DOHH2 (cell line): ENCODE measurements at regions not wholly inside any gene's neighbourhood (a gene's known extent, or its start where the extent isn't known, plus 50 kb on each side); places are given as distances from the start of the nearest gene placed in this dataset.

Experiments used
- H3F3A ChIP-seq: fragments of 200-600 bp; sonication (generic), shearing (Covaris generic); 2 replicates; pipeline ENCODE4 v1.6.0; 2016; ENCODE audit warnings: antibody characterized with exemption, mild to moderate bottlenecking; ENCODE audit not compliant: control insufficient read depth, insufficient read depth
- H3K27ac ChIP-seq: fragments of 200-600 bp; sonication (generic); 2 replicates; pipeline ENCODE4 v1.5.1; 2014; ENCODE audit warnings: low read depth, mild to moderate bottlenecking, low read length, moderate library complexity
- H3K27me3 ChIP-seq: fragments of 200-600 bp; sonication (generic); 2 replicates; pipeline ENCODE4 v1.6.1; 2014; ENCODE audit warnings: mild to moderate bottlenecking, low read length, mixed read lengths; ENCODE audit not compliant: control insufficient read depth
- H3K36me3 ChIP-seq: fragments of 200-600 bp; sonication (generic); 2 replicates; pipeline ENCODE4 v1.6.1; 2014; ENCODE audit warnings: mild to moderate bottlenecking, low read length, moderate library complexity, mixed read lengths; ENCODE audit not compliant: control insufficient read depth
- H3K4me1 ChIP-seq: fragments of 200-600 bp; sonication (generic); 2 replicates; pipeline ENCODE4 v1.6.1; 2014; ENCODE audit warnings: mild to moderate bottlenecking, low read length, mixed read lengths; ENCODE audit not compliant: control insufficient read depth
- H3K4me2 ChIP-seq: fragments of 200-600 bp; sonication (generic); 2 replicates; pipeline ENCODE4 v1.6.0; 2014; ENCODE audit warnings: mild to moderate bottlenecking, low read length, moderate library complexity
- H3K4me3 ChIP-seq: fragments of 200-600 bp; sonication (generic); 2 replicates; pipeline ENCODE4 v1.5.1; 2014; ENCODE audit warnings: mild to moderate bottlenecking, low read length, mixed read lengths
- H3K79me2 ChIP-seq: fragments of 200-600 bp; sonication (generic); 2 replicates; pipeline ENCODE4 v1.6.1; 2014; ENCODE audit warnings: mild to moderate bottlenecking, low read length, mixed read lengths; ENCODE audit not compliant: control insufficient read depth
- H3K9me2 ChIP-seq: fragments of 200-600 bp; sonication (generic); replicated peaks from 2 replicates; pipeline ENCODE4 v1.6.1; 2014; ENCODE audit warnings: mild to moderate bottlenecking, low read length, mixed read lengths; ENCODE audit not compliant: control insufficient read depth
- H3K9me3 ChIP-seq: fragments of 200-600 bp; sonication (generic); 2 replicates; pipeline ENCODE4 v1.6.1; 2014; ENCODE audit warnings: antibody characterized with exemption, low read length, mixed read lengths; ENCODE audit not compliant: control insufficient read depth, insufficient read depth
- H4K20me1 ChIP-seq: fragments of 200-600 bp; sonication (generic); 2 replicates; pipeline ENCODE4 v1.6.0; 2014; ENCODE audit warnings: low read depth, mild to moderate bottlenecking, antibody characterized with exemption, low read length, moderate library complexity; ENCODE audit not compliant: control insufficient read depth, insufficient read depth
- CTCF ChIP-seq: fragments of 200-600 bp; sonication (generic); IDR thresholded peaks from one replicate; pipeline ENCODE4 v1.5.1; 2014; ENCODE audit warnings: antibody characterized with exemption, mild to moderate bottlenecking, low read depth, low read length; ENCODE audit not compliant: poor library complexity, severe bottlenecking
- EZH2phosphoT487 ChIP-seq: fragments of 200-600 bp; sonication (generic); IDR thresholded peaks from 2 replicates; pipeline ENCODE4 v1.6.1; 2017; ENCODE audit warnings: borderline replicate concordance, mild to moderate bottlenecking, antibody characterized with exemption, low read length, moderate library complexity, mixed read lengths

GRCh38 chr4:102437111-102437510 is 64.0 kb upstream of the NFKB1 start:
- H3K27ac ChIP-seq, result no peak overlapping the region
- peaks cover 6% of the 10 kb centered on the region for H3K4me1 ChIP-seq
- no peaks in the 10 kb centered on the region for H3F3A ChIP-seq
- H3K79me2 ChIP-seq, result no peaks in the 10 kb centered on the region
- H3K4me3 ChIP-seq, result no peak overlapping the region
- H3K9me3 ChIP-seq, result peaks cover 6% of the 10 kb centered on the region
- no peaks in the 10 kb centered on the region for H4K20me1 ChIP-seq
- no peak for TF ChIP-seq CTCF
- no peak for TF ChIP-seq EZH2phosphoT487
- no peaks in the 10 kb centered on the region for H3K27me3 ChIP-seq
- H3K36me3 ChIP-seq, result no peaks in the 10 kb centered on the region
- no peak overlapping the region for H3K4me2 ChIP-seq
- H3K9me2 ChIP-seq, result no peaks in the 10 kb centered on the region

- Histone ChIP-seq H3K79me2 (no peaks in the 10 kb centered on the region), H3K4me3 (no peak overlapping the region), H3K27me3 (no peaks in the 10 kb centered on the region), H3K9me3 (peaks cover 6% of the 10 kb centered on the region), H3K9me2 (no peaks in the 10 kb centered on the region), H3K4me1 (peaks cover 6% of the 10 kb centered on the region), H3K4me2 (no peak overlapping the region), H4K20me1 (no peaks in the 10 kb centered on the region), H3F3A (no peaks in the 10 kb centered on the region), H3K27ac (no peak overlapping the region), H3K36me3 (no peaks in the 10 kb centered on the region)
- no peak for TF ChIP-seq EZH2phosphoT487
- no peak for TF ChIP-seq CTCF
Observed at GRCh38 chr4:102438396-102439235, 62.5 kb upstream of the NFKB1 start.

GRCh38 chr4:102439236-102439614 is 61.9 kb upstream of the NFKB1 start:
- Histone ChIP-seq H4K20me1 (no peaks in the 10 kb centered on the region), H3F3A (no peaks in the 10 kb centered on the region), H3K4me3 (no peak overlapping the region), H3K4me2 (no peak overlapping the region), H3K9me3 (peaks cover 6% of the 10 kb centered on the region), H3K27me3 (no peaks in the 10 kb centered on the region), H3K79me2 (no peaks in the 10 kb centered on the region), H3K27ac (no peak overlapping the region), H3K36me3 (no peaks in the 10 kb centered on the region), H3K9me2 (no peaks in the 10 kb centered on the region), H3K4me1 (peaks cover 6% of the 10 kb centered on the region)
- no peak for TF ChIP-seq CTCF
- TF ChIP-seq EZH2phosphoT487, result no peak
